ENCODE measurements at regions not wholly inside any gene's neighbourhood (a gene's known extent, or its start where the extent isn't known, plus 50 kb on each side); places are given as distances from the start of the nearest gene placed in this dataset.
"Not testable (repeated sequence)": the region's sequence is repeated elsewhere in the genome, so short reads cannot be mapped to it uniquely, and the experiment has no call there.

DNA sequence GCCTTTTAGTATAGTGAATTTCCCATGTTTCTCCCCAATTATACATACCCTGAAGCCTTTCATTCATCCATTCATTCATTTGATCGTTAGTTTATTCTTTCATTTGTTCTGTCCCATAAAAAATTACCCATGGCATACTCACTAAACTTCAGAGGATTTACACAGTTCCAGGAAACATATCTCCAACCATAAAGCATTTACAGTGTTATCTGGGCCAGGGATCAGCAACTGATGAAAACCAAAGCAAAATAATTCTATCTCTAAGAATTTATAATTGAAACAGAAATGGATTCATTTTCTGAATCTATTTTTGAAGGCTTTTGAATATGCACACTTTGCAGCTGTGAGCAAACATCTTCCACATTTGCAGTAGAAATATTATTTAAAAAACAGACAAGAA lies 547.7 kb downstream of the KCNJ2 start:
- TF ChIP-seq POLR2A (IDR thresholded peaks at IDR 0.05): no peak
- no peak for TF ChIP-seq POLR2AphosphoS5 (IDR thresholded peaks at IDR 0.05)
- TF ChIP-seq EP300 (IDR thresholded peaks at IDR 0.05): no peak
- TF ChIP-seq, protein P1, sequence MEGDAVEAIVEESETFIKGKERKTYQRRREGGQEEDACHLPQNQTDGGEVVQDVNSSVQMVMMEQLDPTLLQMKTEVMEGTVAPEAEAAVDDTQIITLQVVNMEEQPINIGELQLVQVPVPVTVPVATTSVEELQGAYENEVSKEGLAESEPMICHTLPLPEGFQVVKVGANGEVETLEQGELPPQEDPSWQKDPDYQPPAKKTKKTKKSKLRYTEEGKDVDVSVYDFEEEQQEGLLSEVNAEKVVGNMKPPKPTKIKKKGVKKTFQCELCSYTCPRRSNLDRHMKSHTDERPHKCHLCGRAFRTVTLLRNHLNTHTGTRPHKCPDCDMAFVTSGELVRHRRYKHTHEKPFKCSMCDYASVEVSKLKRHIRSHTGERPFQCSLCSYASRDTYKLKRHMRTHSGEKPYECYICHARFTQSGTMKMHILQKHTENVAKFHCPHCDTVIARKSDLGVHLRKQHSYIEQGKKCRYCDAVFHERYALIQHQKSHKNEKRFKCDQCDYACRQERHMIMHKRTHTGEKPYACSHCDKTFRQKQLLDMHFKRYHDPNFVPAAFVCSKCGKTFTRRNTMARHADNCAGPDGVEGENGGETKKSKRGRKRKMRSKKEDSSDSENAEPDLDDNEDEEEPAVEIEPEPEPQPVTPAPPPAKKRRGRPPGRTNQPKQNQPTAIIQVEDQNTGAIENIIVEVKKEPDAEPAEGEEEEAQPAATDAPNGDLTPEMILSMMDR (IDR thresholded peaks at IDR 0.05): no peak
- Histone ChIP-seq H3K4me3 (no peak overlapping the region), H3K27ac (no peak overlapping the region), H3K36me3 (no peaks in the 10 kb centered on the region), H3K9me3 (no peaks in the 10 kb centered on the region), H3K27me3 (peaks cover 3% of the 10 kb centered on the region), H3K4me1 (no peaks in the 10 kb centered on the region)
- no peak for DNase-seq (ENCODE audit: low spot score in 2 of 2)
- WGBS: 50% methylated on average over 1 of the region's 1 CpG

DNA sequence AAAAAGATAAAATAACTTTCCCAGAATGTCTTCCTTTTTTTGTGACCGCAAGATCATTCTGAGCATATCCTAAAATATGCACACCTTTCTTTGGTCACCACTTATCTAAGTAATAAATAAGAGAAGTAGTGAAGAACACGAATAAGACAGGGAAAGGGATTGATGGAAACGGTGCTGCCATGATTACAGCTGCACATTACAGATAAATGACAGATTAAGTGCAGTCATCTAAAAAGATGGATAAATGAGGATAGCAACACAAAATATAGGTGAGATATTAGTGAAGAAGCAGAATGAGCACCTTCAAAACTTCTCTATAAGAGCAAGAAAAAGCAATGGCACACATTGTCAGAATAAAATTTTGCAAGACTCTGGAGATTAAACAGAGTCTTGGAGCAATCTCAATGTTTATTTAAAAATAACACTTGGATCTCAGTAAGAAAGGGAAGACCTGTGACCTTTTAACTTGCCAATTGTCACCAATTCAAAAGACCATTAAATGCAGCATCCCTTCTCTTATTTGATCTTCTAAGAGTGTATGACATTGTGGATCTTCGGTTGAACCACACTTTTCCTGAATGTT lies 567.1 kb downstream of the KCNJ2 start:
- WGBS: 81% methylated on average over 4 of the region's 4 CpGs
- Histone ChIP-seq H3K4me3 (no peak overlapping the region), H3K9me3 (no peaks in the 10 kb centered on the region), H3K36me3 (no peaks in the 10 kb centered on the region), H3K27me3 (peaks cover 6% of the 10 kb centered on the region), H3K27ac (no peak overlapping the region), H3K4me1 (no peaks in the 10 kb centered on the region)
- no peak for DNase-seq (ENCODE audit: low spot score in 2 of 2)
- TF ChIP-seq, protein P1 (IDR thresholded peaks at IDR 0.05): no peak
- TF ChIP-seq POLR2AphosphoS5 (IDR thresholded peaks at IDR 0.05): no peak
- TF ChIP-seq POLR2A (IDR thresholded peaks at IDR 0.05): no peak
- no peak for TF ChIP-seq EP300 (IDR thresholded peaks at IDR 0.05)

DNA sequence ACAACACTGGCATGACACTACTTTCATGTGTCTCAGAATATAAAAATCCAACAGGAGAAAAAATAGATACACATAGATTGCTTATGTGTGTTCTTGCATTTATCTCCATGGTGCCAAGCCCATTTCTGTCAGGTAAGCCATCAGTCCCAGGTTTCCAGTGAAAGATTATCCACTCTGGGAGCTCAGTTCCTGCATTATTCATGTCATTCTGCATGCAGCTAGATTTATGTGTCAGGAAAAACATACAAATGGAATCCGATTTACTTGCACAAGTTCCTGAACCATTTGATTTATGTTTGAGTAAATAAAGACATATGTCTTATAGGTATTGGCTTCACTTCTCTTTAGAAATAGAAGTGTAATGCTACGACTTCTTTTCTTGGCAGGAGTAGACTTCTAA lies 569.7 kb downstream of the KCNJ2 start:
- Histone ChIP-seq H3K27ac (no peak overlapping the region), H3K36me3 (no peaks in the 10 kb centered on the region), H3K27me3 (peaks cover 6% of the 10 kb centered on the region), H3K4me3 (no peak overlapping the region), H3K9me3 (no peaks in the 10 kb centered on the region), H3K4me1 (no peaks in the 10 kb centered on the region)
- WGBS: 28% methylated on average over 2 of the region's 2 CpGs
- no peak for DNase-seq (ENCODE audit: low spot score in 2 of 2)
- TF ChIP-seq POLR2A (IDR thresholded peaks at IDR 0.05) (no peak), EP300 (IDR thresholded peaks at IDR 0.05) (no peak), POLR2AphosphoS5 (IDR thresholded peaks at IDR 0.05) (no peak)
- TF ChIP-seq, protein P1 (IDR thresholded peaks at IDR 0.05): no peak

DNA sequence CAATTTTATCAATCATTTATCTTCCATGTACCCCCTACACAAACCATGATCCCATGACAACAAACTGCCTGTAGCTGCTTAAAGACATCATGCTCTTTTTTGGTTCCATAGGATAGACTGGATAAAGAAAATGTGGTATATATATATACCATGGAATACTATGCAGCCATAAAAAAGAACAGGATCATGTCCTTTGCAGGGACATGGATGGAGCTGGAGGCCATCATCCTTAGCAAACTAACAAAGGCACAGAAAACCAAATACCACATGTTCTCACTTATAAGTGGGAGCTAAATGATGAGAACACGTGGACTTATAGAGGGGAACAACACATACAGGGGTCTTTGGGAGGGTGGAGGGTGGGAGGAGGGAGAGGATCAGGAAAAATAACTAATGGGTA lies 577.2 kb downstream of the KCNJ2 start:
- H3K9me3 ChIP-seq; H3K4me1 ChIP-seq; DNase-seq (ENCODE audit: low spot score in 2 of 2); H3K4me3 ChIP-seq; H3K36me3 ChIP-seq; H3K27ac ChIP-seq: not testable (repeated sequence)
- H3K27me3 ChIP-seq: peaks cover 16% of the 10 kb centered on the region
- WGBS: 90% methylated on average over 1 of the region's 1 CpG

DNA sequence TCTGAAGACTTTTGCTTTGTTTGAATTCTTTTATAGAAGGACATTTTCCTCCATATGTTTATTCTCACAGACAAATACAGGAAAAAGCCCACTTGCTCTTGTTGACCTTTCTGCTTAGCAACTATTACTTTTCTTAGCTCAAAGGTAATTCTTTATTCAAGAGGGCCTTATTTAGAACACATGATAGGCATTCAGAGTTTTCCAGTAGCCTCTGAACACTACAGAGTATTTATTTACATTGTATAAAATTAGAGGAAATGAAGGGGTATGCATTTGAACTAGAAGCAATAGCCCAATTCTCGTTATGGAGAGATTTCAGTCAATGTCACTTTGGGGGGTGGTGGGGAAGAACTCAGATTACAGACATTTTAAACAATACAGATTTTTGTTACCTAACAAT lies 581.7 kb downstream of the KCNJ2 start:
- no peaks in the 10 kb centered on the region for H3K4me1 ChIP-seq
- H3K27me3 ChIP-seq: peaks cover 6% of the 10 kb centered on the region
- no peak for DNase-seq (ENCODE audit: low spot score in 2 of 2)
- H3K27ac ChIP-seq: no peak overlapping the region
- no peaks in the 10 kb centered on the region for H3K9me3 ChIP-seq
- no peaks in the 10 kb centered on the region for H3K36me3 ChIP-seq
- 68% methylated on average over 1 of the region's 1 CpG for WGBS
- TF ChIP-seq POLR2AphosphoS5 (IDR thresholded peaks at IDR 0.05): no peak
- TF ChIP-seq POLR2A (IDR thresholded peaks at IDR 0.05): no peak
- TF ChIP-seq, protein P1 (IDR thresholded peaks at IDR 0.05): no peak
- TF ChIP-seq EP300 (IDR thresholded peaks at IDR 0.05): no peak
- no peak overlapping the region for H3K4me3 ChIP-seq

DNA sequence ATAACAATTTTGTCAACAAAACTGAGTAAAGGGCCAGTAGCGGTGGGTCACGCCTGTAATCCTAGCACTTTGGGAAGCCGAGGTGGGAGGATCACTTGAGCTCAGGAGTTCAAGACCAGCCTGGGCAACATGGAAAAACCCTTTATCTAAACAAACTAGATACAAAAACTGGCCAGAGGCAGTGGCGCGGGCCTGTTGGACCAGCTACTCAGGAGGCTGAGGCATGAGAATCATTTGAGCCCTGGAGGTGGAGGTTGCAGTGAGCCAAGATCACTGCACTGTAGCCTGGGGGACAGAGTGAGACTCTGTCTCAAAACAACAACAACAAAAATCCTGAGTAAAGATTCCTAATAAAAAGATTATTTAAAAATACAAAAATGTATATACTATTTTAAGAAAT lies 583.1 kb downstream of the KCNJ2 start:
- not testable (repeated sequence) for H3K27ac ChIP-seq; H3K36me3 ChIP-seq; H3K9me3 ChIP-seq; H3K4me1 ChIP-seq; H3K27me3 ChIP-seq; DNase-seq (ENCODE audit: low spot score in 2 of 2); H3K4me3 ChIP-seq
- 87% methylated on average over 5 of the region's 5 CpGs for WGBS
